ENCODE measurements at regions not wholly inside any gene's neighbourhood (a gene's known extent, or its start where the extent isn't known, plus 50 kb on each side); places are given as distances from the start of the nearest gene placed in this dataset.
A peak's percentile ranks its signal among the peaks of the same experiment; 100 is the strongest.

DNA sequence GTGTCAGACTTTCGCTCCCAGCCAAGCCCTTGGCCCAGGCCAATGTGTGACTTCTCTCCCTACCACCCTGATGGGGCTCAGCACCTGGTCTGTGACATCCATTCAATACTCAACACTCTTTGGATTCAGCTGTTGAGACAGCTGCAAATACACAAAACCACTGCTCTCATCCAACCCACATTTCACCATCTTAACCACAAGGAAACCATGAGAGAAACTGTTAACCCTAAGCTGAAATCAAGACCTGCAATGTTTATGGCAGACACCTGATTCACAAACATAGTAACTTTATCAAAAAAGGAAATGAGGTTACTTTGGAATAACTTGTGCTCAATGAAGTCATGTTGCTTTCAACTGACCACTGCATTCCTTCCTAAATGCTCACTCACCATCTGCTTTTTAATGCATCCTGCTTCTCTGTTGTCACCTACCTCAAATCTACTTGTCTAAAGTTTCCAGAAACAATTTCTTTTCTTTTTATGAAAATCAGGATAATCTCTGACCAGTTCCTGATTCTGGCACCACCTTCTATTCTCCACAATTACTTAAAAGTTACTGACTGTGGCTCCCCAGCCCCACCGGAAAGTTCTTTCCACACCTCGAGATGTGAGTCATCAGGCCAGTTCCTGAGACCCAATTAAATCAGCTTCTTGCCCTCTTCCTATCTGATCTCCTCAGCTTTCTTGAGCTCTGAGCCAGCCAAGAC, 88.2 kb downstream of the NOG start:
- intact Hi-C loops (cut with DNase I): no loop called here
- DNase-seq (no peak), ATAC-seq (ENCODE audit: poor library complexity) (no peak)

GRCh38 chr17:56688151-56688550, 94.7 kb downstream of the NOG start:
- intact Hi-C loops (cut with DNase I): no loop called here
- no peak for DNase-seq
- ATAC-seq (ENCODE audit: poor library complexity): no peak

DNA sequence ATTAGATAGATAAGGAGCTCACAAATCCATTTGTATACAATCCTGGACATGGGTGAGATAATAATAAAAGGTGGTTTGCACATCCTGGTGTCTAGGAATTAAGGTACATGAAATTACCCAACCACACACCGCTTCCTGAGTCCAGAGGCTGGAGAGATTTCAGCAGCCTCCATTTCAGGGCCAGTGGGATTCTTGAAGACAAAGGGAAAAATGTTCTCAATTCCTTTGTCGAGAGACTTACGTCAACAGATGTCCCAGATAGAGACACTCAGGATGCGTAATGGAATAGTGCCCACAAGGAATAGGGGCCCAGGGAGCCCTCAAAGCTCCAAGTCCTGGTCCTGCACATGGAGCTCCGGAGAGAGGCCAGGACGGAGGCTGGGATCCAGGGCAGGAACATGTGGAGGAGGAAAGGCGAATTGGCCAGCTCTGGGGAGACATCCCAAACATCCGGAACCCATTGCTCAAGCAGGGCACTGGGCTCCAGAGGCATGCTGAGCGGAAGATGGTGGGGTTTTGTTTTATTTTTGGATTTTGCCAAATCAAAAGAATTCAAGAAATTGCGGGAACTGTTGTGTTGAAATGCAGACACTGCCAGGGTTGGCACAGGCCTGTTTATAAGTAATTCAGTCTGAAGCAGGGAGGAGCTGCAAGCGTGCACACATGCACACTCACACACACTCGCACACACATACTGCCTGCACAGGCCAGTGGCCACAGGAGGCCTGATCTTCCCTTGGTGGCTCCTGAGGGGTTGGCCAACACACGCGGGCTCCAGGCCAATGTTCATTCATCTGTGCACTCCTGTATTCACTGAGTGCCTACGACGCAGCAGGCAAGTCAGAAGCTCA, 97.2 kb downstream of the NOG start:
- intact Hi-C loops (cut with DNase I): no loop called here
- DNase-seq (no peak), ATAC-seq (ENCODE audit: poor library complexity) (no peak)

- ATAC-seq (ENCODE audit: poor library complexity): no peak
- no peak for DNase-seq
Measured at GRCh38 chr17:56694825-56695224, 101.3 kb downstream of the NOG start.

GRCh38 chr17:56697190-56697589, 103.7 kb downstream of the NOG start:
- intact Hi-C loops (cut with DNase I): no loop called here
- no peak for DNase-seq
- no peak for ATAC-seq (ENCODE audit: poor library complexity)

More at GRCh38 chr17:56694825-56695224, 101.3 kb downstream of the NOG start:
- intact Hi-C loops (cut with DNase I): no loop called here

DNA sequence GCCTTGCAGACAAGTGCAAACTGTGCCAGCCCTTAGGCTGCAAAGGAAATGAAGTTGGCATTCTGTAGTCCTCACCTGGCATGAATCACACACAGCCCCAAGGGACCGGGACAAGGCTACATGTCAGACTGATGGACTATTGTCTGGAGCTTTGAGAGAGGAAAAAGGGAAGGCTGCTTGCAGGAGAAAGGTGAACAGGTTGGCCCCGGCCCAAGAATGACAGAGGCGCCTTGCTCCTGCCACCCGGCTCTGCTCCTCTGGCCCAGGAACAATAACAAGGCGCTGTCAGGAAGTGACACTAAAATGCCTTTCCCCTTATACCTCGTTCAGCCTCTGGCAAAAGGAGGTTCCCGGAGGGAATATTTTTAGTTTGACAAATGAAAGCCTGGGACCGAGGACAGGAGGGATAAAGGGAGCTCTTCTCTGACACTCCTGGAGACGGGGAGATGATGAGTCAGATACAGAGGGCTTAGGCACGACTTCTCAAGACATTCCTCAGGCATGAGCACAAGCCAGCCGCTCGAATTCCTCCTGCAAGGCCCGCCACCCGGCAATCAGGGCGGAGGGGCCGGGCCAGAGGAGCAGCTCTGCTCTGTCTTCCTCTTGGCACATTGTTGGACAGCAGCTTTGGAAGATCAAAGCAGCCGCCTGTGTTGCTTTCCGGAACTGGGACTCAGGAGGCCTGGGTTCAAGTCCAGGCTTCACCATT, 105.8 kb downstream of the NOG start:
- DNase-seq (no peak), ATAC-seq (ENCODE audit: poor library complexity) (peak; percentile 55)
- intact Hi-C loops (cut with DNase I): no loop called here

- intact Hi-C loops (cut with DNase I): no loop called here
- DNase-seq (no peak), ATAC-seq (ENCODE audit: poor library complexity) (no peak)
Measured at GRCh38 chr17:56700919-56701420, 107.5 kb downstream of the NOG start.

DNA sequence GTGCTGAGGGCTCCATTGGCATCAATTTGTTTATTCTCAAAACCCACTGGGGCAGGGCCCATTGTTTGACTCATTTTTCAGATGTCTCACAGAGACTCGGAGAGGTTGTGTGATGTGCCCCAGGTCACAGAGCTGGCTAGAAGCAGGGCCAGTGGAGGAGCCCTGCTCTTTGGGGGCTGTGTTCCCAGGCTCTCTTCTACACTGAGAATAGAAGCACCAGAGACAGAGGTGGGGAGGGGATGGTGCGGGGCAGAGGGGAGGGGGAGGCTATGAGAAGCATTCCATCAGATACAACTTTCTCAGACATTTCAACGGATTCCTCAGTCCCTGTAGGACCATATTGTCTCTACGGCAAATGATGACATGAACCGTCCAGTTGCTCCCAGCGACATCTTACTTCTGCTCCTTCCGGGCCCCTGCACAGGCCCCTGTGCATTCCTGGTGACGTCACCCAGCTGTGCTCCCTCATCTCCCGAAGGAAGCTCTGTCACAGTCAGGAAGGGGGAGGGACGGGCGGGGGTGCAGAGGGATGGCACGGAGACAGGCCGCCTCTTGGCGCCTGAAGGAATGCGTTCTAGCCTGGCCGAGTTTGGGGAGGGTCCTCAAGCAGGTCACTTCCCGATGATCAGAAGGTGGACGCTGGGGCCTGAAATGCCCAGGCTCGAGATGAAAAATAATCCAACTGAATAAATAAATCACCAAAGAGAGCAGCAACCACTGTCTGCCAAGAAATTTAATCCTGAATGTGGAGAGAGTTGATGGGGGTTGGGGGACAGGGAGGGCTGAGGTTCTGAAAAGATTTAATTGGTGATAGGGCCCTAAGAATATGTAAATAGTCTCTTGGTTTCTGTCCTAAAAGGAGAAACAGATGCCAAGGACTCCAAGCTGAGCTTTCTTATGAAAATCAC, 114.1 kb downstream of the NOG start:
- ATAC-seq (ENCODE audit: poor library complexity) (no peak), DNase-seq (no peak)
- intact Hi-C loops (cut with DNase I): no loop called here

GRCh38 chr17:56708220-56708558, 114.7 kb downstream of the NOG start:
- intact Hi-C loops (cut with DNase I): no loop called here
- ATAC-seq (ENCODE audit: poor library complexity) (no peak), DNase-seq (no peak)

DNA sequence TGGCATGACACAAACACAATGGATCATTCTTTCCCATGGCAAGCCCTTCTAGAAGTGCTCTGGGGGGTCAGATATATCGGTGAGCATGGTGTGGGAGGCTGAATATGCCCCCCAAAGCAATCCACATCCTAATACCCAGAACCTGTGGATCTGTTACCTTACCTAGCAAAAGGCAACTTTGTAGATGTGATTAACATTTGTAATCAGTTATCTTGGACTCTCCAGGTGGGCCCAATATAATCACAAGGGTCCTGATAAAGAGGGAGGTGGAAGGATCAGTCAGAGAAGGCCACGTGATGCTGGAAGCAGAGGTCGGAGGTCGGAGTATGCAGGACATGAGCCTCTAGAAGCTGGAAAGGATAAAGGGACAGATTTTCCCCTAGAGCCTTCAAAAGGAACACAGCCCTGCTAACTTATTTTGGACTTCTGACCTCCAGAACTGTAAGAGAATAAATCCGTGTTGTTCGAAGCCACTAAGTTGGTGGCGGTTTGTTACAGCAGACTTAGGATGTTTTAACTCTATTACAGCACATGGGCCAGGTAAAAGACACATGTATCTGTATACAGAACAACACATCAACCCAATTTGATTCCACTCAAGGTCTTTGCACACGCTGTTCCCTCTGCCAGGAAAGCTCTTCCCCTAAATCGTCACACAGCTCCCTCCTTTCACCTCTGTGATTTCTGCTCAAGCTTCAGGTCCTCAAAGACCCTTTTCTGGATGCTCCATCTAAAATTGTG, 115.3 kb downstream of the NOG start:
- intact Hi-C loops (cut with DNase I): no loop called here
- ATAC-seq (ENCODE audit: poor library complexity) (no peak), DNase-seq (no peak)

DNA sequence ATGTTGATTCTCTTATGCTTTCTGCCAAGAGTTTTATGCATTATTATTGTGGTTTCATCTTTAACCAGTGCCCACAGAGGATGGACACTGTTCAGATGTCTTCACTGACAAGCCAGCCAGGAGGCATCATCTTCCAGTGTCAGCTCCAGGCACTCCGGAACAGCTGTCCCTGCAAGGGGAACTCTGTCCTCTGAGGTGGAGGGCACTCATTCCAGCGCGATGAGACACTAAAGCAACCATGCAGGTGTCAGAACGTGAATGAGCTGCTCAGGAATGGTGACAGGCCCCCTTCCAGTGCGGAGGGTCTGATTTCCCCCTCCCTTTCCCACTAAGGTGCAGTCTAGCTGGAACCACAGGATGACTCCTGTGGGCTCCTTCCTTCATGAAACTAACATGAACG, 117.5 kb downstream of the NOG start:
- no peak for ATAC-seq (ENCODE audit: poor library complexity)
- intact Hi-C loops (cut with DNase I): loop anchor here (10.0 kb wide), 2 partner anchors 206 to 866 kb away; no protein-coding TSS in a partner anchor
- no peak for DNase-seq

GRCh38 chr17:56715613-56716357, 117.9 kb downstream of the C17orf67 start:
- peak; percentile 95 for ATAC-seq (ENCODE audit: poor library complexity)
- DNase-seq: peak; percentile 77

GRCh38 chr17:56717471-56717870, 116.2 kb downstream of the C17orf67 start:
- intact Hi-C loops (cut with DNase I): loop anchor here (5.0 to 10.0 kb wide), 3 partner anchors 125 to 873 kb away; partner anchors contain the start of gene NOG
- DNase-seq: no peak
- no peak for ATAC-seq (ENCODE audit: poor library complexity)

More at GRCh38 chr17:56715613-56716357, 117.9 kb downstream of the C17orf67 start:
- intact Hi-C loops (cut with DNase I): loop anchor here (5.0 to 10.0 kb wide), 3 partner anchors 123 to 871 kb away; partner anchors contain the start of gene NOG

DNA sequence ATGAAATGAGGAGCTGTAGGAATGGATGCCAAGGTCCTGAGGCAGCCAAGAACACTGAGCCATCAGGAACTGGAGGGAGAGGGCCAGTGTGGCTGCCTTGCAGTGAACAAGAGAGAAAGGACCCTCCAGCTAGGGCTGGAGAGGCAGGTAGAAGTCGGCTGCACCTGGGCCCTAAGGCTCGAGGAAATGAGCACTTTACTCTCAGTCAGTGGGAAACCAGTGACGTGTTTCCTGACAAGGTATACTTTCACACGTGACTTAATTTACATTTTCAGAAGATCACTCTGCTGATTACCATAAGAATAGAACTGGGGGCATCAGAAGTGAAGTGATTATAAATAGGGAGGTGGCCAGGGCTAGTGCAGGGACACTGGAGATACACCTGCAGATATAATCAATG, 115.2 kb downstream of the C17orf67 start:
- DNase-seq: no peak
- intact Hi-C loops (cut with DNase I): loop anchor here (5.0 to 10.0 kb wide), 3 partner anchors 126 to 874 kb away; partner anchors contain the start of gene NOG
- no peak for ATAC-seq (ENCODE audit: poor library complexity)

DNA sequence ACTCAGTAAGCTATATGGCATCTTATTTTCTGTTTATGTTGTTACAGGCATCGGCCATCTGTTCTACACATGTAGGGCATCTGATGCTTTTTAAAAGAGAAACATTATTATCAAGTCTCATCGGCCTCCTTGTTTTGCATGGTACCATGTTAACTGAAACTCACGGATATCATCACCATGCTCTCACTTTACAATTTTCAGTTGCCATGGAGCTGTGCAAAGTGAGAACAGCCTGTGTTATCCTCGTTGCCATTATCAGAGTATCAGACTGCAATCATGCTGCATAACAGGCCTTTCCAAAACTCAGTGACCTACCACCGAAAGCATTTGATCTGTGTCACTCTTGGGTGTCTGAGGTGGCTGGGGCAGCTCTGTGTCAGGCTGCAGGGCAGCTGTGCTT, 110.3 kb downstream of the C17orf67 start:
- DNase-seq (no peak), ATAC-seq (ENCODE audit: poor library complexity) (no peak)
- intact Hi-C loops (cut with DNase I): no loop called here

DNA sequence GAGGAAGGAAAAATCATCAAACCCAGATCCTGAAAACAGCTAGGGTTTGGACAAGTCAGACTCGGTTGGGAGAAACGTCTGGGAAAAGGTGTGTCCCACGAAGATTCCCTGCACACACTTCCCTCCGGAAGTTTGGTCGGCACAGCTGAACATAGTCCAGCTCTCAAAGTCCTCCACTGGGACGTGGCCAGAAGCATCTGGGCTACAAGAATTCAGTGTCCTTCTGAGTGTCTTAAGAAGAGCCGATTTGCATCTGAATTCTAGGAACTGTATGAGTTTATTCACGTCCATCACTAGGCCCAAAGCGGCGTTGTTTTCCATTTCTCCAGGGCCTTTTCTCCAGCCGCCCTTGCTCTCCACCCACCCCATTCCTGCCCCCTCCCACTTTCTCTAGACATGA, 109.1 kb downstream of the C17orf67 start:
- ATAC-seq (ENCODE audit: poor library complexity) (no peak), DNase-seq (no peak)
- intact Hi-C loops (cut with DNase I): no loop called here

GRCh38 chr17:56725144-56725543, 108.6 kb downstream of the C17orf67 start:
- intact Hi-C loops (cut with DNase I): no loop called here
- no peak for ATAC-seq (ENCODE audit: poor library complexity)
- DNase-seq: no peak

Data from Right ventricle myocardium superior (tissue), 1 donor.